ENCODE measurements at regions not wholly inside any gene's neighbourhood (a gene's known extent, or its start where the extent isn't known, plus 50 kb on each side); places are given as distances from the start of the nearest gene placed in this dataset.

- no peak for DNase-seq (ENCODE audit: extremely low read depth, low read depth)
Measured at GRCh38 chr1:215489771-215490565, 77.1 kb upstream of the KCTD3 start.

GRCh38 chr1:215497528-215497927 is 69.6 kb upstream of the KCTD3 start:
- no peak for DNase-seq (ENCODE audit: extremely low read depth, low read depth)
- no peak for TF ChIP-seq CTCF (IDR thresholded peaks at IDR 0.05; ENCODE audit: low read depth, low read length)

More at GRCh38 chr1:215489771-215490565, 77.1 kb upstream of the KCTD3 start:
- TF ChIP-seq CTCF (IDR thresholded peaks at IDR 0.05; ENCODE audit: low read depth, low read length), result no peak

GRCh38 chr1:215501496-215501895 is 65.6 kb upstream of the KCTD3 start:
- TF ChIP-seq CTCF (IDR thresholded peaks at IDR 0.05; ENCODE audit: low read depth, low read length), result no peak
- DNase-seq (ENCODE audit: extremely low read depth, low read depth), result no peak

- no peak for DNase-seq (ENCODE audit: extremely low read depth, low read depth)
- no peak for TF ChIP-seq CTCF (IDR thresholded peaks at IDR 0.05; ENCODE audit: low read depth, low read length)
Measured at GRCh38 chr1:215502081-215502480, 65.0 kb upstream of the KCTD3 start.

- DNase-seq (ENCODE audit: extremely low read depth, low read depth), result no peak
- no peak for TF ChIP-seq CTCF (IDR thresholded peaks at IDR 0.05; ENCODE audit: low read depth, low read length)
Measured at GRCh38 chr1:215507119-215507518, 60.0 kb upstream of the KCTD3 start.

GRCh38 chr1:215508311-215508710 is 58.8 kb upstream of the KCTD3 start:
- no peak for DNase-seq (ENCODE audit: extremely low read depth, low read depth)
- TF ChIP-seq CTCF (IDR thresholded peaks at IDR 0.05; ENCODE audit: low read depth, low read length), result no peak

Measured in AG09319 (cell line).